NCI-H1694 treated with DMSO at 0.1 percent for 48 hours (cell line): ENCODE measurements at regions not wholly inside any gene's neighbourhood (a gene's known extent, or its start where the extent isn't known, plus 50 kb on each side); places are given as distances from the start of the nearest gene placed in this dataset.
"Not testable (repeated sequence)": the region's sequence is repeated elsewhere in the genome, so short reads cannot be mapped to it uniquely, and the experiment has no call there.

Experiments
- DNase-seq: peaks from one replicate; lab custom pipeline; 2025; lab: John Stamatoyannopoulos, UW

GRCh38 chr14:84071061-84071460 is 1458.9 kb upstream of the FLRT2 start:
- no peak for DNase-seq

DNA sequence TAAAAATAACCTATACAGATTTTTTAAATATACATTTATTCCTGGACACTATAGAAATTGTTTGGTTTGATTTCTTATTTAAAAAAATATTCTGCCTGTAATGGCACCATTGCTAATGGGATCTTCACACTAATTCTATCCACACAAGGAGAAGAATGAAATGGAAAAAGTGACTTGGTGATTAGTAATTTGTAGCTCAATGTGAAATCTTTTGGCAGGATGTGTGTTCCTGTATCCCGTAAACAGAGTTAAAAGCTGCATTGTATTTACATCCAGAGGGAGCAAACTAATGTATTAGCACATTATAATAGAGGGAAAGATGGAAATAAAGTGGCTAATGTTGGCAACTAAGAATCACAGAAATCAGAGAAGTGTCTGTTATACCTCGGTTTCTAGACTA is 1455.3 kb upstream of the FLRT2 start:
- DNase-seq = no peak

- no peak for DNase-seq
These were observed 1449.0 kb upstream of the FLRT2 start for GRCh38 chr14:84080944-84081343.

- no peak for DNase-seq
These were observed 1445.8 kb upstream of the FLRT2 start for GRCh38 chr14:84084056-84084630.

DNA sequence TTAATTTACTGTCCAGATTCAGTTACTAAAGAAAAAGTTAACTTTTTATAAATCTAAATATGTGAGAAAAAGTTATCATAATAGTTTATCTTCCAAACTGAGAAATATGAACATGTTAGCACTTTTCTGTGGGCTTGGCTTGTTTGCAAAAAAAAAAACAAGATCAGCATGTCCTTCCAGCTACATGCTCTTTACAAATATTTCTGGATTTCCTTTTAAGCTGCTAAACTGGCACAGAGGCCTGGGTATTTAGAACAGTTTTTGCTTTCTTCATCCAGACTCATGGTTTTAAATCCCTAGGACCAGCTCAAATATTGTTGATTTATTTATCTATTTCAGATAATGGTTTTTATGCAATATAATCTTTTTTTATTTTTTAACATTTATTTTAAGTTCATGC is 1444.5 kb upstream of the FLRT2 start:
- DNase-seq = no peak

- DNase-seq = no peak
These were observed 1443.2 kb upstream of the FLRT2 start for GRCh38 chr14:84086714-84087113.

DNA sequence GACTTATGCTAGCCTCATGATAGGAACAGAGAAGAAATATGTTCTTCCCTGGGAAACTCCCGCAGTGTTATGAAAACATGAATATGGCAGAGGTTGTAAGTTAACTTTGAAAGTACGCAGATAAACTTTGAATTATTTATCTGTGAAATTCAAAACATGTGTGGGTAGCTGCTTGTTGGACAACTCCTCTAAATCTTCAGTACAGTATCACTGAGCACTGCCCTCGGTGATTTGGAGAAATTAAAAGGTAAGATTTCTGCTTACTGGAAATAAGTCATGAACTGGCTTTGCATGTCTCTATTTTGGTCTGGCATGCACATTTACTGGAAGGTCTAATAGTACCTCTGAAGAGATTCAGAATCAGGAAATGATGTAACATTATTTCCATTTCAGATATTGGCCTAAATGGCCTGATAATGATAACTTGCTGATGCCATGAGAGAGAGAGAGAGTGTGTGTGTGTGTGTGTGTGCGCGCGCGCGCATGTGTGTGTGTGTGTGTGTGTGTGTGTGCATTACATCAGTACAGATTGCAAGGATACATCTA is 1441.9 kb upstream of the FLRT2 start:
- DNase-seq = no peak

- DNase-seq = no peak
These were observed 1439.1 kb upstream of the FLRT2 start for GRCh38 chr14:84090837-84091236.

GRCh38 chr14:84095681-84096080 is 1434.3 kb upstream of the FLRT2 start:
- DNase-seq = no peak

DNA sequence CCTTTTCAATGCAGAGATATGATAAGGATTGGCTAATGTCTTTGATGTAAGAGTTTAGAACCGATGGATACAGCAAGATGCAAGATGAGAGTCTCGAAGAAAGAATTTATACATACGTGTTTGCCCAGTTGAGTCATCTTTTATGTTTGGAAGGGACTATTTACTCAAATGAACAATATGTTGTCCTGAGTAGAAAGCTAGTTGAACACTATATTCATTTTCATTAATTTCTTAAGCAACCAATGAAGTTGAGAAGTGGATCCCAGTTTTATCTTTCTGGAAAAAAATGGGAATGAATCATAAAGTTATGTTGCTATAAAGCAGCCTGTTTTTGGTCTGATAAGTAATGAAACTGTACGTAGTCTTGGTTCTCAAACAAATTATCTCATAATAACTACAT is 1431.7 kb upstream of the FLRT2 start:
- DNase-seq = no peak

GRCh38 chr14:84099560-84099959 is 1430.4 kb upstream of the FLRT2 start:
- DNase-seq = not testable (repeated sequence)

GRCh38 chr14:84107835-84108343 is 1422.1 kb upstream of the FLRT2 start:
- no peak for DNase-seq

GRCh38 chr14:84108746-84109457 is 1421.0 kb upstream of the FLRT2 start:
- DNase-seq = no peak

- DNase-seq = no peak
These were observed 1417.4 kb upstream of the FLRT2 start for GRCh38 chr14:84112589-84112988.

- no peak for DNase-seq
These were observed 1404.3 kb upstream of the FLRT2 start for GRCh38 chr14:84125676-84126075.

DNA sequence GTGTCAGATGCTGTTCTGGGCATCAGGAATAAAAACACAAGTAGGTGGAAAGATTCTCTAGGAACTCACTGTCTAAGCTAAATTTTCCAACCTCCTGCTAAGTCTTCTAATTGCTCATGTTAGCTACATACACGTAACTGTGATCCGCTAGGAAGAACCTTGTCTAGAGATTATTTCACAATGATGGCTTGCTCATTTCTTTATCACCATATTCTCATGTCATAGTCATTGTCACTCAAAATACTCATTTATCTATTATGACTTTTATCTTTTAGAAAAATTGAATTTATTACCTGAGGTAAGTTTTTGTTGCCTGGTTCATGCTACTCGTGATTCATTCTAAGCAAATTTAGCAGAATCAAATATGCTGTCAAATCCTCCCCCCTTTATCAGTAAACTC is 1402.4 kb upstream of the FLRT2 start:
- no peak for DNase-seq

DNA sequence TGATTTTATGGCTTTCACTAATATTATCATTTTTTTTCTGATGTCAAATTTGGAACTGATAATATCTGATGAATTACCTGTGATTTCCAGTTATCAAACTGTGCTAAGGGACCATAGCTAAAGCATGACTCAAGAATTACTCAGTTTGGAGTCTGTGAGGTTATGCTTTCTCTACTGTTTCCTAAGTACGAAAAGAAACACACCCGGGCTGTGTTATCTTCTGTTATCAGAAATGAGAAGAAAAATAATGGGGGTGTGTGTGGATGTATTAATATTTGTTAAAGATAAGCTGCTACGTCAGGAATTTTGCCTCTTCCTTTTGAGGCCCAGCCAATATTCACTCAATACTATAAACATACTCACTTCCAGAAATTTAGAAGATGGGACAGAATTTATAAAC is 1401.9 kb upstream of the FLRT2 start:
- DNase-seq = no peak

DNA sequence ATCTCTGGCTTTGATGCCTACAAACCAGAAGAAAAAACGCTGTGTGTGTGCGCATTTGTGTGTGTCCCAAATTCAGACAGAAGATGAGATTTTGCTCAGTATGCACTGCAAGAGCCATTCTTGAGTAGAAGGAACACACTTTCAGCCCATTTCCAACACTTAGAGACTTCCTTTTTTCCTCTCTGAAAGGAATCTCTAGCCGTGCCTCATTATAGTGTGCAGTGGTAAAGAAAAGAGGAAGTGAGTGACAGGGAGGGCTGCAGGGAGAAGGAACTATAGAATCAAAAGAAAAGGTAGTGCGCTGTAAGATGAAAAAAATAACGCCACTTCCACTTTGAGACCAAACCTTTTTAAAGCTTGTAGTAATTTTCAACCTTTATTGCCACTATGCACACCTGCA is 1400.9 kb upstream of the FLRT2 start:
- no peak for DNase-seq

DNA sequence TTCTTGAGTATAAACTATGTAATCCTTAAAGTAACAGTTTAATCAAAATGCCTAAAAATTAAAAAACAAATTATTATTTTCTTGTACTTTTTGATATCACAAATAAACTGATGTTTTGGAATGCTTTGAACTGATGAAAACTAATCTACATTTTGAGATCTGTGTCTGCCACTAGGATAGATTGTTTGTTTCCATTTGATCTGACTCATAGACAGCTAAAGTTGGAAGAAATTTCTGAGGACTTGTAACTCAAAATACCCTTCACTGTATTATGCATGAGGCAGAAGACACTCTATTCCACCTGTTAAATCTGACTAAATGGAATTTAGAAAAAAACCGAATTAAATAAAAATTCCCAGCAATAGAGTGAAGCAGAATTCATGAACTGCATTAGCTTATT is 1400.0 kb upstream of the FLRT2 start:
- no peak for DNase-seq

GRCh38 chr14:84131924-84132323 is 1398.0 kb upstream of the FLRT2 start:
- DNase-seq = no peak

GRCh38 chr14:84144166-84144565 is 1385.8 kb upstream of the FLRT2 start:
- no peak for DNase-seq

DNA sequence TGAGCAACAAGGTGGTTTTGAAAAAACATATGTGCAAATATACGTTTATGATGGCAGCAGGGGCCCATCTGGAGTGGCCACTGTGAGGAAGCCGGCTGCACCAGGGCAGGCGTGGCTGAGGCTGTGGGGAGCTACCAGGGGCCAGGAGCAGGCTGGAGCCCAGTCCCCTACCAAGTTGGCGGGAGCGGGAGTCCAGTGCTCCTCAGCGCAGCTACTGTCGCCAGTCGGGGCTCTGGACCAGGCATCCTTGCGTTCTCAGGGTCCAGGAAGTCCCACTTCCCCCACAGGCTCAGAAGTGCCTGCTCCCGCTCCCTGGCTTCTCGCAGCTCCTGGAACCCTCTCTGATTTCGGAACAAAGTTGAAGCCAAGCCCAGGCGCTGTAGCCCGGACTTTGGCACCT is 1377.5 kb upstream of the FLRT2 start:
- DNase-seq = no peak

- no peak for DNase-seq
These were observed 1367.3 kb upstream of the FLRT2 start for GRCh38 chr14:84162633-84163032.

DNA sequence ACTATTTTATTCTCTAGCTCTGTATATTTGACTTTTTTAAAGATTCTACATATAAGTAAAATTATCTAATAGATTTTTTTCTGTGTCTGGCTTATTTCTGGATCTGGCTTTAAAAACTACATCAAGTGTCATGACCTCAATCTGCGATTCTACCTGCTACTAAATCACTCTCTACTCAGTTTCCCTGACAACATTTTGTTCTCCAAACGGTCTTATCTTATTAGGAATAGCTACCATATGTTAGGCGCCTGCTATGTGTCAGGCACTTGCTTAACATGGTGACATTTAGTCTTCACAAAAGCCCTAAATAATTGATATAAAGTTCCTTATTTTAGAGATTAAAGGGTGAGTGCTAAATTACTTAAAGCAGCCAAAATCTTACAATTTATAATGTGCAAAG is 1362.9 kb upstream of the FLRT2 start:
- DNase-seq = no peak
